Hepatocyte (in vitro differentiated cells): ENCODE measurements at regions not wholly inside any gene's neighbourhood (a gene's known extent, or its start where the extent isn't known, plus 50 kb on each side); places are given as distances from the start of the nearest gene placed in this dataset.

Source experiments
- CTCF ChIP-seq: fragments of 200-600 bp; sonication (generic); IDR thresholded peaks from 2 replicates; pipeline ENCODE4 v1.5.1; 2016; ENCODE audit warnings: antibody characterized with exemption, mild to moderate bottlenecking; ENCODE audit not compliant: poor library complexity
- EZH2 ChIP-seq: fragments of 200-600 bp; sonication (generic); IDR thresholded peaks from 2 replicates; pipeline ENCODE4 v1.6.1; 2016; ENCODE audit warnings: antibody characterized with exemption, mild to moderate bottlenecking, borderline replicate concordance

GRCh38 chr4:22315628-22316027 is 200.2 kb downstream of the ADGRA3 start:
- TF ChIP-seq CTCF = no peak
- TF ChIP-seq EZH2 = no peak
